Muscle of back (tissue), 3 donors: ENCODE measurements at regions not wholly inside any gene's neighbourhood (a gene's known extent, or its start where the extent isn't known, plus 50 kb on each side); places are given as distances from the start of the nearest gene placed in this dataset.

Experiments
- DNase-seq, 3 donors: peaks; one replicate each; pipeline versions ENCODE4 v3.0.0 to v3.0.0-alpha.2; 2013

- DNase-seq, result peak in 1 of 3 donors; percentile 13
These were observed 59.6 kb upstream of the CDH4 start for GRCh38 chr20:61192337-61192950.

GRCh38 chr20:61193164-61193563 lies 58.9 kb upstream of the CDH4 start:
- no peak for DNase-seq
